SK-N-MC (cell line): ENCODE measurements at regions not wholly inside any gene's neighbourhood (a gene's known extent, or its start where the extent isn't known, plus 50 kb on each side); places are given as distances from the start of the nearest gene placed in this dataset.

ENCODE experiments used
- DNase-seq: peaks from one replicate; pipeline ENCODE4 v3.0.0-alpha.2; 2011; ENCODE audit warnings: low read depth, low spot score
- H3K27ac ChIP-seq: fragments of 200-600 bp; sonication (generic); 2 replicates; pipeline ENCODE4 v1.5.1; 2016; ENCODE audit warnings: mixed run types
- H3K36me3 ChIP-seq: fragments of 200-600 bp; sonication (generic); 2 replicates; pipeline ENCODE4 v1.6.1; 2017; ENCODE audit warnings: antibody characterized with exemption, low read length, mixed read lengths; ENCODE audit not compliant: insufficient read depth
- H3K4me3 ChIP-seq: fragments of 200-600 bp; sonication (generic); 2 replicates; pipeline ENCODE4 v1.5.1; 2016
- H3K9ac ChIP-seq: fragments of 200-600 bp; sonication (generic); 2 replicates; pipeline ENCODE4 v1.8.0; 2017; ENCODE audit warnings: mixed run types, mixed read lengths; ENCODE audit not compliant: insufficient read length
- H3K9me3 ChIP-seq: fragments of 200-600 bp; sonication (generic); 2 replicates; pipeline ENCODE4 v1.6.1; 2017; ENCODE audit warnings: low read depth, mild to moderate bottlenecking, antibody characterized with exemption, low read length, moderate library complexity, mixed read lengths
- EZH2 ChIP-seq: fragments of 200-600 bp; sonication (generic); IDR thresholded peaks from one replicate; pipeline ENCODE4 v1.6.1; 2017; ENCODE audit warnings: antibody characterized with exemption
- FOXP2 ChIP-seq: optimal IDR thresholded peaks from 2 replicates; pipeline ENCODE3; 2011; ENCODE audit warnings: mild to moderate bottlenecking, moderate library complexity; ENCODE audit not compliant: insufficient read depth; ENCODE audit errors: extremely low read length, control extremely low read depth
- POLR2AphosphoS5 ChIP-seq: IDR thresholded peaks from 2 replicates; pipeline ENCODE4 v1.6.1; 2012; ENCODE audit warnings: mild to moderate bottlenecking, low read depth, low read length, borderline replicate concordance

DNA sequence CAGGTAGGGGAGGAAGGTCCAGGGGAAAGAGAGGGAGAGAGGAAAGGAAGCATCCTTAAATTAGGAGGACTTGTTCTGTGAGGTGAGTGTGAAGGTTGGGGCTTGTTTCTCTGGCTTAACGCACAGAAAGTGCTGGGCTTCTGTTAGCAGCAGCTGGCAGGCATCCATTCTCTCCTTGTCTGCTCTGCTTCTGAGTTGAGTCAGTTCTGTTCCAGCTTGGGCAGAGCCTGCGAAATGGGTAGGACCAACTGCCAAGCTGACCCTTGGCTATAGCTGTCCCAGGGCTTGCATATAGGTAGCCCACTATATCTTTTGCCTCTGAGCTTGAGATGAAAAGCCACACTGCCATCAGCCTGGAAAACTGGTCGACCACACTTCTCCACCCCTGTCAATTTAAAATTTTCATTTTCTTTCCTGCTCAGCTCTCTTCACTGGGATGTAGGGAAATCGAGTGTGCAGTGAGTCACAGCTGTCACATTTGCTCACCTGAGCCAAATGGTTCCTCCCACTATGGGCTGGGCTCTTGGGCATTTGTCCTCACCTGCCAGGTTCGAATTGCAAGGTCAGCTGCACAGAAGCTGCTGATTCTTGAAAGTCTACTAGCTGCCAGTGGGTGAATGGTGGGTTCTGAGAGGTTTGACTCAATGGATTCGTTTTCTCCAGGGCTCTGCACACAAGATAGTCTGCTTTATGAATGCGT lies 256.4 kb upstream of the PWP1 start:
- H3K9ac ChIP-seq: no peak overlapping the region
- DNase-seq: no peak
- no peak overlapping the region for H3K27ac ChIP-seq
- no peaks in the 10 kb centered on the region for H3K36me3 ChIP-seq
- TF ChIP-seq EZH2 (no peak), FOXP2 (no peak), POLR2AphosphoS5 (no peak)
- H3K4me3 ChIP-seq: no peak overlapping the region
- H3K9me3 ChIP-seq: no peaks in the 10 kb centered on the region

DNA sequence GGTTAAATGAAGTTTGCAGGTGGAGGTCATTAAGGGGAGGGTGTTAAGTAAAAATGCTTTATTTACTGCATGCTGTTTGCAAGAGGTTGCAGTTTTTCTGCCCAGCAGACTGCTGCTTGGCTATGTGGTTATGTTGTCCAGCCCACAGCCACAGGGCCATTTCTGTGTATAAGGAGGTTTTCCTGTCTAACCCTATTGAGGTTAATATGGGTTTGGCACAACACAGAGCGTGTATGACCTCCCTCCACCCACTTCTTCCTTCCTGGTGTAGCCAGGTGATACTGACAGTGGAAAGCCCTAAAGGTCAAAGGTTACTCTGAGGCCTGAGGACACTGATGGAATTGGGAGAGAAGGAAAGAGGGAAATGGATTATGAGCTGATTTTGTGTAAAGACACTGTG lies 253.7 kb upstream of the PWP1 start:
- Histone ChIP-seq H3K4me3 (no peak overlapping the region), H3K9ac (no peak overlapping the region), H3K27ac (no peak overlapping the region), H3K9me3 (no peaks in the 10 kb centered on the region), H3K36me3 (no peaks in the 10 kb centered on the region)
- no peak for DNase-seq
- no peak for TF ChIP-seq EZH2
- TF ChIP-seq POLR2AphosphoS5: no peak
- no peak for TF ChIP-seq FOXP2

DNA sequence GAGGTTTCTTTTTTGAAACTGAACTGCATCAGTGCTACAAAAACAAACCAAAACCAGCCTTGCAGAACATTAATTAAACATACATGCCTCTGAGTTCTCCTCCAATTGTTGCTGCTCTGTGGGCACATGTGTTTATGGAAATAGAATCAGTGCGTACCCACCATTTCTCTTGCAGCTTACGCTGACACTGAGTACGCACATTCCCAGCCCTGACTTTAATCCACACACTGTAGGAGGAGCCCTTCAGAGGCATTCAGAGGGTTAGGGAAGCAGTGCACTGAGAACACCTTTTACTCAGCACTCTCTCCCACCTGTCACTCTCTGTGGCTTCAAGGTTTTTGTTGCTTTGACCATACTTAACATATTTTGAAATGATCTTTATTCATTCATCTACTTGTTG lies 250.5 kb upstream of the PWP1 start:
- Histone ChIP-seq H3K36me3 (no peaks in the 10 kb centered on the region), H3K27ac (no peak overlapping the region), H3K9ac (no peak overlapping the region), H3K4me3 (no peak overlapping the region), H3K9me3 (no peaks in the 10 kb centered on the region)
- no peak for DNase-seq
- TF ChIP-seq EZH2: no peak

DNA sequence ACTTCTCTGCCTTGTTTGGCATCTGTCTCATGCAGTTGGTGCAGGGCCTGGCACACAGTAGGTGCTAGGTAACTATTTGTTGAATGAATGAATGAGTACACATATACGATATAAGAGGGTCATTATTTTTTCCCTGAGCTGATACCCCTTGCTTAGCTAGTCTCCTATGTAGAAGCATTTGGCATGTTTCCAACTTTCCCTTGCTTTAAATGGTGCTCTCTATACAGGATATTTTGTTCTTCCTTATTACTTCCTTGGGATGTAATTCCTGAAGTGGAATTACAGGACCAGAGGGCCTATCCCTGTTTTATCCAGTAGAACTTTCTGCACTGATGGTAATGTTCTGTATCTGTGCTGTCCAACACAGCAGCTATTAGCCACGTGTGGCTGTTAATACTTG lies 250.1 kb upstream of the PWP1 start:
- Histone ChIP-seq H3K27ac (no peak overlapping the region), H3K4me3 (no peak overlapping the region), H3K9me3 (no peaks in the 10 kb centered on the region), H3K9ac (no peak overlapping the region), H3K36me3 (no peaks in the 10 kb centered on the region)
- TF ChIP-seq POLR2AphosphoS5 (no peak), FOXP2 (no peak), EZH2 (no peak)
- no peak for DNase-seq

DNA sequence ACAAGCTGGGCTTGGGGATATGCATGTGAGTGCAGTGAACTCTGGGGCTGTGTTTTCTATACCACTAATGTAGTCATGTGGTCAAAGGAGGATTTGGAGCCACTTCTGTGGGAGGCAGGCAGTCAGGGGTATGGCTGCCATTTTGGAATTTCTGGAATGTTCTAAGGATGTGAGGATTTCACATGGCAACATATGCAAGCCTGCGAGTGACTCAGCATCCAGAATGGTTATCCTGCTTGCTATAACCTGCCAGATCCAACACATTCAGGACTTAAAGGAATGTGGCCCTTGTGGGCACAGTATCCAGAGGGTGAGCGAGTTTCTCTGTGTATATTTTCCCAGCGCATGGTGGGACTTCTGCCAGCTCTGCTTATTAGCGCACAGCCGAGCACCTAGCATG lies 249.2 kb upstream of the PWP1 start:
- no peak overlapping the region for H3K27ac ChIP-seq
- DNase-seq: no peak
- H3K4me3 ChIP-seq: no peak overlapping the region
- no peaks in the 10 kb centered on the region for H3K9me3 ChIP-seq
- no peaks in the 10 kb centered on the region for H3K36me3 ChIP-seq
- no peak for TF ChIP-seq POLR2AphosphoS5
- TF ChIP-seq EZH2: no peak
- TF ChIP-seq FOXP2: no peak
- H3K9ac ChIP-seq: no peak overlapping the region

DNA sequence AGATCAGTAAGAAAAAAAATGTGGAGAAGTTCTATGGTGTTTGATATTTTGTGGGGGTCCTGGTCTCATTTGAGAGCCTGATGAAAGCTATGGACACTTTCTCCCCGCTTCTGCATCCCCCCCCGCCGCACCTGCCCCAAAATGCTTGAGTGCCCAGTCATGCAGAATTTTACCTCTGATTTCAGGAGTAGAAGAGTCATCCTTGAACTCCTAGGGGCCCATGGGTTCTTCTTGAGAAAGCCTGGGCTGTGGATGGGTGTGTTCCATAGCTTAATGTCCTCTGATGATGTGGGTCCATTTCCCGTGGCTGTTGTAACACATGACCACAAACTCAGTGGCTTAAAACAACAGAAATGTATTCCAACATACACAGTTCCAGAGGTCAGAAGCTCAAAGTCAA lies 248.8 kb upstream of the PWP1 start:
- no peak overlapping the region for H3K27ac ChIP-seq
- no peak for DNase-seq
- H3K9ac ChIP-seq: no peak overlapping the region
- no peaks in the 10 kb centered on the region for H3K36me3 ChIP-seq
- TF ChIP-seq POLR2AphosphoS5: no peak
- no peak for TF ChIP-seq EZH2
- no peak for TF ChIP-seq FOXP2
- no peaks in the 10 kb centered on the region for H3K9me3 ChIP-seq
- no peak overlapping the region for H3K4me3 ChIP-seq

DNA sequence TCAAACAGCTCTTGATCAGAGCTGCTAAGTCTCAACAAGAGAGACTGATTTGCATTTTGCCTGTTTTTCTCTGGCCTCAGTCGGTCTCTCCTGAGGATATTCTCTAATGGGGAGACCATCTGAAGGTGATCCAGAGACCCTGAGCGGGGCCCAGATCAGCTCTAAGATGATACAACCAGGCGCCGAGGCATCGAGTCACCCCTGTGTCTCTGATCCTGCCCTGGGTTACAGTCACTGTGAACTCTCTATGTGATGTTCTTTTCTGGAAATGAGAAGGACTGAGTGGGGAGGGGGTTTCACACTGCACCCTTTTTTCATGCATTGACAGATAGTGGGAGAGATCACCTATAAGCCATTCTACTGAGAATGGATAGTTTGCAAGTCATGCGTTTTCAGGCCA lies 247.6 kb upstream of the PWP1 start:
- no peaks in the 10 kb centered on the region for H3K9me3 ChIP-seq
- H3K4me3 ChIP-seq: no peak overlapping the region
- no peak for DNase-seq

DNA sequence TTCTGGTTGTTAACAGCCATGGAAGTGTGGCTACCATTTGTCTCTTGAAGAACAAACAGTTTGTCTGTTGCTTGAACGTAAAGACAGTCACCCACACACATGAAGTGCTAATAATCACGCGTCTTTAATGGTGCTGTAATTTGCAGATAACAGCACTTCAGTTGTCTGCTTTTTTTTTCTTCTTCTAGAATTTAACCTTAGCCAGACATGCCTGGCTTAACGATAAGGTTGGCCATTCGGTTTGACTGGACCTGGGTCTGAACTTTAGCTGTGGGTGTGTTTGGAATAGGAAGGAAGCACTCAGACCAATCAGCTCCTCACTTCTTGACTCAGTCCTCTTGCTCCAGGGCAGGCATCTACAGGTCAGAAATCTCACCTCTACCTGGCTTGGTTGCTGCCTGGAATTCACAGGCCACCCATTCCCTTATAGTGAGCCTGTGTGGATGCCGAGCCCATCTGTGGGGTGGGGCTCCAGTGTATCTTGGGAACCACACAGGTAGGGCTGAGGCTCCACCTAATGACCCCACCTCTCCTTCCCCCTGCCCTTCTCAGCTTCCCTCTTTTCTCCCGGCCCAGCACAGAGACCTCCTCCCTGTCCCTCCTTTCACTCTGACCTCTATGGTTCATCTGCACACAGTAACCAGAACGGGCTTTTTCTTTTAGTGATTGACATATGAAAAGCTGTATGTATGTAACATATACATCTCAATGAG lies 246.4 kb upstream of the PWP1 start:
- H3K27ac ChIP-seq: no peak overlapping the region
- no peak overlapping the region for H3K4me3 ChIP-seq
- no peak for TF ChIP-seq EZH2
- TF ChIP-seq FOXP2: no peak
- no peak for TF ChIP-seq POLR2AphosphoS5
- H3K9ac ChIP-seq: no peak overlapping the region
- no peaks in the 10 kb centered on the region for H3K36me3 ChIP-seq
- no peaks in the 10 kb centered on the region for H3K9me3 ChIP-seq
- no peak for DNase-seq

More for the DNA sequence above, 247.6 kb upstream of the PWP1 start:
- TF ChIP-seq FOXP2 (no peak), POLR2AphosphoS5 (no peak), EZH2 (no peak)
- H3K27ac ChIP-seq: no peak overlapping the region
- H3K36me3 ChIP-seq: no peaks in the 10 kb centered on the region
- no peak overlapping the region for H3K9ac ChIP-seq

DNA sequence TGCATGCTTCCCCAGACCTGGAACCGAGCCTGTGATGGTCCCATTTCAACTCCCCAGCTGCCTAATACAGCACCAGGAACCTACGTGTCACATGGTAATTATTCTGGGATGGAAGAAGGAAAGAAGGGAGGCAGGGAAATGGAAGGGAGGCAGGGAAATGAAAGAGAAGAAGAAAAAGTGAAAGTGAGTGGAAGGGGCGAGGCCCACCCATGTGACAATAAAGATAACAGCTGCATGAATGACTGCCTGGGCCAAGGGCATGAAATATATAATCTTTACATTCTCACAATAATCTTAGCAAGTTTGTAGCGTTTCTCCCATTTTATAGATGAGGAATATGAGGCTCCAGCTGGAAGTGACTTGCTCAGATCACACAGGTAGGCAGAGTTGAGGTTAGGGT lies 245.0 kb upstream of the PWP1 start:
- H3K4me3 ChIP-seq: no peak overlapping the region
- H3K9me3 ChIP-seq: no peaks in the 10 kb centered on the region
- H3K27ac ChIP-seq: no peak overlapping the region
- no peaks in the 10 kb centered on the region for H3K36me3 ChIP-seq
- DNase-seq: no peak
- TF ChIP-seq EZH2 (no peak), FOXP2 (no peak), POLR2AphosphoS5 (no peak)
- H3K9ac ChIP-seq: no peak overlapping the region
